H1 (cell line): ENCODE measurements at regions not wholly inside any gene's neighbourhood (a gene's known extent, or its start where the extent isn't known, plus 50 kb on each side); places are given as distances from the start of the nearest gene placed in this dataset.

Experiments
- CTCF ChIA-PET: fragments of 300-600 bp; sonication (Branson Sonifier 250); formaldehyde crosslinking; loops from one replicate; lab custom pipeline; 2021; ENCODE audit not compliant: partially characterized antibody; lab: Charles Lee
- POLR2A ChIA-PET: fragments of 300-600 bp; sonication (Branson Sonifier 250); formaldehyde crosslinking; loops from one replicate; lab custom pipeline; 2021; ENCODE audit warnings: inconsistent platforms; ENCODE audit not compliant: partially characterized antibody; lab: Charles Lee
- DNase-seq, 2 experiments: peaks; one replicate each; pipeline versions ENCODE4 v3.0.0 to v3.0.0-alpha.2; 2010 to 2022; ENCODE audit warnings: low spot score in 2 of 2, low read depth in 1 of 2, mixed read lengths in 1 of 2
- FAIRE-seq: peaks from 2 replicates; lab custom pipeline; 2011; peaks lifted over from hg19 to GRCh38; lab: Jason Lieb, UNC
- H2AFZ ChIP-seq: 2 replicates; pipeline ENCODE4 v1.8.1; 2012; ENCODE audit warnings: low read length, inconsistent platforms
- H2AK5ac ChIP-seq: 2 replicates; pipeline ENCODE4 v1.6.1; 2013; ENCODE audit warnings: low read depth, low read length
- H2BK120ac ChIP-seq: replicated peaks from 2 replicates; pipeline ENCODE3; 2013; ENCODE audit warnings: low read depth, low read length, inconsistent platforms
- H2BK12ac ChIP-seq: 2 replicates; pipeline ENCODE4 v1.6.1; 2013; ENCODE audit warnings: low read depth, low read length
- H2BK15ac ChIP-seq: 2 replicates; pipeline ENCODE4 v1.6.1; 2013; ENCODE audit warnings: low read length
- H2BK20ac ChIP-seq: 2 replicates; pipeline ENCODE4 v1.6.1; 2013; ENCODE audit warnings: low read length
- H2BK5ac ChIP-seq: 2 replicates; pipeline ENCODE4 v1.6.1; 2013; ENCODE audit warnings: low read depth, low read length
- H3K14ac ChIP-seq: 2 replicates; pipeline ENCODE4 v1.6.1; 2013; ENCODE audit warnings: inconsistent platforms; ENCODE audit not compliant: insufficient read length
- H3K18ac ChIP-seq: 2 replicates; pipeline ENCODE4 v1.6.1; 2013; ENCODE audit warnings: low read length; ENCODE audit errors: extremely low read depth
- H3K23ac ChIP-seq: 2 replicates; pipeline ENCODE4 v1.6.1; 2013; ENCODE audit warnings: inconsistent platforms; ENCODE audit not compliant: insufficient read length
- H3K23me2 ChIP-seq: 2 replicates; pipeline ENCODE4 v1.6.1; 2013; ENCODE audit warnings: low read depth, low read length
- H3K27ac ChIP-seq: 2 replicates; pipeline ENCODE4 v1.6.1; 2011; ENCODE audit warnings: low read depth, low read length, inconsistent platforms
- H3K27me3 ChIP-seq, 4 experiments: replicated peaks in 1 of 4; 1 replicate in 1 of 4; 2 replicates in 3 of 4; pipeline versions ENCODE4 v1.6.1 to v1.8.1; 2011 to 2013; ENCODE audit warnings: low read length in 3 of 4, mild to moderate bottlenecking in 3 of 4, inconsistent platforms in 2 of 4, mixed read lengths in 2 of 4, moderate library complexity in 1 of 4; ENCODE audit not compliant: control insufficient read depth in 3 of 4, insufficient read depth in 3 of 4; ENCODE audit errors: extremely low read depth in 1 of 4
- H3K36me3 ChIP-seq, 4 experiments: 2 replicates each; pipeline versions ENCODE4 v1.6.1 to v1.8.1; 2011 to 2013; ENCODE audit warnings: mild to moderate bottlenecking in 4 of 4, low read length in 3 of 4, moderate library complexity in 2 of 4, control low read depth in 1 of 4, inconsistent platforms in 1 of 4; ENCODE audit not compliant: insufficient read depth in 4 of 4, control insufficient read depth in 2 of 4
- H3K4ac ChIP-seq: replicated peaks from 2 replicates; pipeline ENCODE3; 2013; ENCODE audit warnings: low read length, low read depth, mixed read lengths, inconsistent platforms; ENCODE audit not compliant: insufficient read length
- H3K4me1 ChIP-seq, 4 experiments: replicated peaks in 1 of 4; 1 replicate in 1 of 4; 2 replicates in 3 of 4; pipeline versions ENCODE4 v1.6.1 to v1.8.1; 2011 to 2013; ENCODE audit warnings: low read length in 3 of 4, inconsistent platforms in 2 of 4, mixed read lengths in 1 of 4; ENCODE audit not compliant: insufficient read depth in 4 of 4, control insufficient read depth in 3 of 4
- H3K4me2 ChIP-seq, 2 experiments: 2 replicates each; pipeline versions ENCODE4 v1.6.1 to v1.8.1; 2011 to 2013; ENCODE audit warnings: low read depth in 2 of 2, low read length in 2 of 2, control low read depth in 1 of 2, inconsistent platforms in 1 of 2, mild to moderate bottlenecking in 1 of 2; ENCODE audit not compliant: insufficient read depth in 1 of 2
- H3K4me3 ChIP-seq, 4 experiments: fragments of 200-600, 300-600 bp in 1 of 4; sonication (generic), shearing (Covaris generic), sonication (Bioruptor Twin) in 1 of 4; 2 replicates each; pipeline versions ENCODE4 v1.5.1 to v1.8.1; 2011 to 2016; ENCODE audit warnings: low read length in 4 of 4, low read depth in 3 of 4, control low read depth in 2 of 4, inconsistent platforms in 2 of 4, mild to moderate bottlenecking in 2 of 4, mixed read lengths in 1 of 4, moderate library complexity in 1 of 4; ENCODE audit not compliant: insufficient read depth in 2 of 4; ENCODE audit errors: extremely low read depth in 1 of 4
- H3K56ac ChIP-seq: replicated peaks from 2 replicates; pipeline ENCODE3; 2013; ENCODE audit warnings: low read depth, mild to moderate bottlenecking, mixed read lengths, low read length, inconsistent platforms; ENCODE audit not compliant: insufficient read length
- H3K79me1 ChIP-seq: 2 replicates; pipeline ENCODE4 v1.6.1; 2013; ENCODE audit warnings: low read depth, low read length, control low read depth
- H3K79me2 ChIP-seq, 2 experiments: 2 replicates each; pipeline versions ENCODE4 v1.6.1 to v1.8.1; 2012 to 2013; ENCODE audit warnings: low read length in 2 of 2, mild to moderate bottlenecking in 2 of 2, inconsistent platforms in 1 of 2; ENCODE audit not compliant: insufficient read depth in 2 of 2, control insufficient read depth in 1 of 2
- H3K9ac ChIP-seq, 4 experiments: replicated peaks in 1 of 4; 1 replicate in 1 of 4; 2 replicates in 3 of 4; pipeline versions ENCODE4 v1.6.1 to v1.8.1; 2011 to 2013; ENCODE audit warnings: low read depth in 3 of 4, low read length in 3 of 4, control low read depth in 2 of 4, mild to moderate bottlenecking in 2 of 4, moderate library complexity in 2 of 4, inconsistent platforms in 1 of 4; ENCODE audit errors: extremely low read depth in 1 of 4
- H3K9me3 ChIP-seq, 2 experiments: 2 replicates each; pipeline versions ENCODE4 v1.6.1 to v1.8.1; 2012 to 2013; ENCODE audit warnings: mild to moderate bottlenecking in 2 of 2, moderate library complexity in 2 of 2, control low read depth in 1 of 2, inconsistent platforms in 1 of 2, low read depth in 1 of 2, low read length in 1 of 2, mixed read lengths in 1 of 2; ENCODE audit not compliant: insufficient read depth in 2 of 2
- H4K20me1 ChIP-seq, 2 experiments: replicated peaks in 1 of 2; 2 replicates each; pipeline versions ENCODE3 to v1.8.1; 2011 to 2013; ENCODE audit warnings: inconsistent platforms in 2 of 2, low read length in 2 of 2, mild to moderate bottlenecking in 1 of 2; ENCODE audit not compliant: insufficient read depth in 2 of 2, control insufficient read depth in 1 of 2
- H4K5ac ChIP-seq: 2 replicates; pipeline ENCODE4 v1.6.1; 2013; ENCODE audit warnings: low read length, low read depth, mixed read lengths, inconsistent platforms; ENCODE audit not compliant: insufficient read length
- H4K8ac ChIP-seq: 2 replicates; pipeline ENCODE4 v1.8.0; 2013; ENCODE audit warnings: mild to moderate bottlenecking, moderate library complexity, low read length, inconsistent platforms; ENCODE audit not compliant: insufficient read depth; ENCODE audit errors: extremely low read depth
- H4K91ac ChIP-seq: replicated peaks from 2 replicates; pipeline ENCODE3; 2013; ENCODE audit warnings: low read length, mixed read lengths, inconsistent platforms; ENCODE audit not compliant: insufficient read length
- CTBP2 ChIP-seq: IDR thresholded peaks from 2 replicates; pipeline ENCODE4 v1.7.0; 2011; ENCODE audit warnings: borderline replicate concordance, mild to moderate bottlenecking, moderate library complexity, mixed read lengths, low read length; ENCODE audit not compliant: insufficient read depth, insufficient read length
- EGR1 ChIP-seq: IDR thresholded peaks from 2 replicates; pipeline ENCODE4 v1.6.1; 2011; ENCODE audit warnings: low read depth, low read length, borderline replicate concordance
- GABPA ChIP-seq: IDR thresholded peaks from 2 replicates; pipeline ENCODE4 v1.6.1; 2011; ENCODE audit warnings: mild to moderate bottlenecking, low read length, moderate library complexity, borderline replicate concordance; ENCODE audit not compliant: insufficient read depth
- KDM5A ChIP-seq: fragments of 200-600 bp; IDR thresholded peaks from 2 replicates; pipeline ENCODE4 v1.7.1; 2012; ENCODE audit warnings: mild to moderate bottlenecking, low read length, inconsistent platforms, mixed read lengths
- SAP30 ChIP-seq: fragments of 300-600 bp; sonication (generic); IDR thresholded peaks from 2 replicates; pipeline ENCODE4 v1.7.1; 2012; ENCODE audit warnings: low read length, moderate library complexity, mild to moderate bottlenecking, inconsistent platforms; ENCODE audit not compliant: insufficient read depth, insufficient replicate concordance
- WGBS, 2 experiments: shearing (Covaris generic) in 1 of 2; methylation state at CpG; one replicate each; pipeline versions ENCODE4 v1.1.6 to v1.1.7; 2013 to 2015; ENCODE audit warnings: low lambda C conversion rate in 2 of 2, mixed read lengths in 2 of 2, inconsistent platforms in 1 of 2, low coverage in 1 of 2, missing lambda C conversion rate in 1 of 2; ENCODE audit not compliant: insufficient replicate concordance in 2 of 2, insufficient coverage in 1 of 2, insufficient read length in 1 of 2; ENCODE audit errors: extremely low coverage in 1 of 2, missing lambda C conversion rate in 1 of 2; 5-methylcytosine and 5-hydroxymethylcytosine counted together
- TF ChIP-seq, protein P1 (sequence below): IDR thresholded peaks from 2 replicates; pipeline ENCODE4 v1.6.1; 2012; ENCODE audit warnings: inconsistent platforms

DNA sequence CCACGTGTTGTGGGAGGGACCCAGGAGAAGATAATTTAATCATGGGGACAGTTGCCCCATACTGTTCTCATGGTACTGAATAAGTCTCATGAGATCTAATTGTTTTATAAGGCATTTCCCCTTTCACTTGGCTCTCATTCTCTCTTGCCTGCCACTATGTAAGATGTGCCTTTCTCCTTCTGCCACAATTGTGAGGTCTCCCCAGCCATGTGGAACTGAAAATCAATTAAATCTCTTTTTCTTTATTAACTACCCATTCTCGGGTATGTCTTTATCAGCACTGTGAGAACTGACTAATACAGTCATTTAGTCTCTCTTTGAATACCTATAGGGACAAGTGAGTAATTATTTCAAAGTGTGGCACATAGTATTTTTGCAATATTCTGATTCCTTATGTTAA, 269.2 kb upstream of the SMARCA2 start:
- H4K8ac ChIP-seq, result no peak overlapping the region
- H4K5ac ChIP-seq, result no peak overlapping the region
- H2BK15ac ChIP-seq, result no peak overlapping the region
- TF ChIP-seq SAP30 (no peak), CTBP2 (no peak), GABPA (no peak), KDM5A (no peak), EGR1 (no peak)
- TF ChIP-seq, protein P1, sequence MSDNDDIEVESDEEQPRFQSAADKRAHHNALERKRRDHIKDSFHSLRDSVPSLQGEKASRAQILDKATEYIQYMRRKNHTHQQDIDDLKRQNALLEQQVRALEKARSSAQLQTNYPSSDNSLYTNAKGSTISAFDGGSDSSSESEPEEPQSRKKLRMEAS, result no peak
- TF ChIP-seq, all 59 proteins: peak for 0
- Histone ChIP-seq H4K20me1 (no peaks in the 10 kb centered on the region), H3K79me1 (no peaks in the 10 kb centered on the region), H4K91ac (no peak overlapping the region), H3K27me3 (no peaks in the 10 kb centered on the region), H3K56ac (no peak overlapping the region), H3K18ac (no peak overlapping the region), H2BK5ac (no peak overlapping the region), H3K14ac (no peak overlapping the region), H3K4me3 (no peak overlapping the region), H3K9me3 (peaks cover 2 to 12% of the 10 kb centered on the region in 2 experiments; a peak in 2 of 4 replicates), H3K4me2 (no peak overlapping the region), H2AFZ (no peak overlapping the region), H3K27ac (no peak overlapping the region), H3K4ac (no peak overlapping the region), H2AK5ac (no peak overlapping the region), H2BK12ac (no peak overlapping the region), H3K4me1 (no peaks in the 10 kb centered on the region), H3K23me2 (no peaks in the 10 kb centered on the region), H3K9ac (no peak overlapping the region), H3K23ac (no peak overlapping the region), H2BK120ac (no peak overlapping the region), H3K36me3 (no peaks in the 10 kb centered on the region), H3K79me2 (no peaks in the 10 kb centered on the region), H2BK20ac (no peak overlapping the region)
- 76% methylated on average over 2 of the region's 2 CpGs; no CpG with 5 or more reads in 1 of the 2 experiments for WGBS, 2 experiments
- ChIA-PET POLR2A (no interaction called here), CTCF (interaction anchor here (1.1 kb wide), 1 partner anchor 14 kb away, joined by 5 read pairs; no protein-coding TSS in a partner anchor)
- DNase-seq, result no peak
- FAIRE-seq, result no peak
